ENCODE measurements at regions not wholly inside any gene's neighbourhood (a gene's known extent, or its start where the extent isn't known, plus 50 kb on each side); places are given as distances from the start of the nearest gene placed in this dataset.
A peak's percentile ranks its signal among the peaks of the same experiment; 100 is the strongest.

GRCh38 chr18:61651145-61651879 lies 241.5 kb downstream of the RNF152 start:
- Histone ChIP-seq H3K4me3 (no peak overlapping the region), H3K27ac (no peak overlapping the region)
- no peak for DNase-seq (ENCODE audit: low spot score)
- no peak for TF ChIP-seq CTCF (IDR thresholded peaks at IDR 0.05)

GRCh38 chr18:61643884-61644647 lies 248.7 kb downstream of the RNF152 start:
- TF ChIP-seq CTCF (IDR thresholded peaks at IDR 0.05) = no peak
- no peak overlapping the region for H3K4me3 ChIP-seq
- DNase-seq (ENCODE audit: low spot score) = no peak
- no peak overlapping the region for H3K27ac ChIP-seq

GRCh38 chr18:61639886-61640285 lies 252.9 kb downstream of the RNF152 start:
- TF ChIP-seq CTCF (IDR thresholded peaks at IDR 0.05) = no peak
- H3K27ac ChIP-seq = no peak overlapping the region
- H3K4me3 ChIP-seq = no peak overlapping the region
- no peak for DNase-seq (ENCODE audit: low spot score)

- no peak for TF ChIP-seq CTCF (IDR thresholded peaks at IDR 0.05)
- DNase-seq (ENCODE audit: low spot score) = no peak
- H3K27ac ChIP-seq = peak overlapping the region; percentile 2 to 24
These were observed 254.8 kb downstream of the RNF152 start for GRCh38 chr18:61637905-61638595.

GRCh38 chr18:61637319-61637718 lies 255.5 kb downstream of the RNF152 start:
- Histone ChIP-seq H3K4me3 (no peak overlapping the region), H3K27ac (no peak overlapping the region)
- no peak for DNase-seq (ENCODE audit: low spot score)
- no peak for TF ChIP-seq CTCF (IDR thresholded peaks at IDR 0.05)

More at GRCh38 chr18:61637905-61638595, 254.8 kb downstream of the RNF152 start:
- H3K4me3 ChIP-seq = no peak overlapping the region

- Histone ChIP-seq H3K27ac (peak overlapping the region; percentile 70 to 74), H3K4me3 (no peak overlapping the region)
- TF ChIP-seq CTCF (IDR thresholded peaks at IDR 0.05) = peak; percentile 42
- DNase-seq (ENCODE audit: low spot score) = peak; percentile 77
These were observed 256.8 kb downstream of the RNF152 start for GRCh38 chr18:61635901-61636528.

Data from coronary artery (tissue), 2 donors.